ENCODE measurements at regions not wholly inside any gene's neighbourhood (a gene's known extent, or its start where the extent isn't known, plus 50 kb on each side); places are given as distances from the start of the nearest gene placed in this dataset.
"Not testable (repeated sequence)": the region's sequence is repeated elsewhere in the genome, so short reads cannot be mapped to it uniquely, and the experiment has no call there.

- no peaks in the 10 kb centered on the region for H3K36me3 Mint-ChIP-seq
- no peaks in the 10 kb centered on the region for H3K4me1 ChIP-seq
- no peaks in the 10 kb centered on the region for H3K9me3 ChIP-seq (ENCODE audit: low read depth)
- H4K20me1 ChIP-seq (ENCODE audit: low read depth) = peaks cover 4% of the 10 kb centered on the region
- H3K27ac ChIP-seq = no peak overlapping the region
- no peaks in the 10 kb centered on the region for H3K27me3 Mint-ChIP-seq (ENCODE audit: insufficient read depth, low read depth)
- no peaks in the 10 kb centered on the region for H3K27me3 ChIP-seq
- no peaks in the 10 kb centered on the region for H3K36me3 ChIP-seq
- DNase-seq (ENCODE audit: low spot score) = no peak
- no peaks in the 10 kb centered on the region for H3K9me3 Mint-ChIP-seq
- no peak overlapping the region for H3K4me3 ChIP-seq
- no peak overlapping the region for H3K9ac ChIP-seq
- H3K4me3 Mint-ChIP-seq = no peak overlapping the region
- TF ChIP-seq EZH2 (IDR thresholded peaks at IDR 0.05) (no peak), EZH2phosphoT487 (IDR thresholded peaks at IDR 0.05) (no peak)
- TF ChIP-seq, protein P1, sequence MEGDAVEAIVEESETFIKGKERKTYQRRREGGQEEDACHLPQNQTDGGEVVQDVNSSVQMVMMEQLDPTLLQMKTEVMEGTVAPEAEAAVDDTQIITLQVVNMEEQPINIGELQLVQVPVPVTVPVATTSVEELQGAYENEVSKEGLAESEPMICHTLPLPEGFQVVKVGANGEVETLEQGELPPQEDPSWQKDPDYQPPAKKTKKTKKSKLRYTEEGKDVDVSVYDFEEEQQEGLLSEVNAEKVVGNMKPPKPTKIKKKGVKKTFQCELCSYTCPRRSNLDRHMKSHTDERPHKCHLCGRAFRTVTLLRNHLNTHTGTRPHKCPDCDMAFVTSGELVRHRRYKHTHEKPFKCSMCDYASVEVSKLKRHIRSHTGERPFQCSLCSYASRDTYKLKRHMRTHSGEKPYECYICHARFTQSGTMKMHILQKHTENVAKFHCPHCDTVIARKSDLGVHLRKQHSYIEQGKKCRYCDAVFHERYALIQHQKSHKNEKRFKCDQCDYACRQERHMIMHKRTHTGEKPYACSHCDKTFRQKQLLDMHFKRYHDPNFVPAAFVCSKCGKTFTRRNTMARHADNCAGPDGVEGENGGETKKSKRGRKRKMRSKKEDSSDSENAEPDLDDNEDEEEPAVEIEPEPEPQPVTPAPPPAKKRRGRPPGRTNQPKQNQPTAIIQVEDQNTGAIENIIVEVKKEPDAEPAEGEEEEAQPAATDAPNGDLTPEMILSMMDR (IDR thresholded peaks at IDR 0.05) = no peak
- no peak overlapping the region for H3K4me2 ChIP-seq
- H3K4me1 Mint-ChIP-seq = no peaks in the 10 kb centered on the region
- no peaks in the 10 kb centered on the region for H3F3A ChIP-seq (ENCODE audit: low read depth)
- no peak overlapping the region for H3K27ac Mint-ChIP-seq
- H2AFZ ChIP-seq (replicated peaks) = no peak overlapping the region
- no peaks in the 10 kb centered on the region for H3K79me2 ChIP-seq (ENCODE audit: low read depth)
Observed at GRCh38 chr2:117614823-117615534, 199.5 kb upstream of the DDX18 start.

DNA sequence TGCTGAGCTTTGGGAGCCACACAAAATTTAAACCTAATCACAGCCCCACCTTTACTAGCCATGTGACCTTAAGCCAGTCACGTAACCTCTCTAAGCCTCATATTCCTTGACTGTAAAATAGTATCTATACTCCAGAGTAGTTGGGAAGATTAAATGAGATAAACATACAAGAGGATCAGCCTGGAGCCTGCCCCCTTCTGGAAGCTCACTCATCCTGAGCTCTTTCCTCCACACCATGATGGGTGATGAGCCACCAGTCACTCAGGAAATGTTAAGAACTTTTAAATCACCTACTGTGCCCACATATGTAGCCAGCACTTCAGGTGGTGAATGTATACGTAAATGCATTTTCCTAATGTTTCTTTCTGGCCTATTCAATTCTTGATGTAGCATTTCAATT lies 195.9 kb upstream of the DDX18 start:
- Mint-ChIP-seq H3K4me3 (no peak overlapping the region), H3K36me3 (peaks cover 2% of the 10 kb centered on the region), H3K4me1 (peaks cover 10% of the 10 kb centered on the region), H3K27ac (no peak overlapping the region), H3K27me3 (ENCODE audit: insufficient read depth, low read depth) (no peaks in the 10 kb centered on the region), H3K9me3 (no peaks in the 10 kb centered on the region)
- Histone ChIP-seq H3K79me2 (ENCODE audit: low read depth) (peaks cover 5% of the 10 kb centered on the region), H3F3A (ENCODE audit: low read depth) (no peaks in the 10 kb centered on the region), H3K27ac (no peak overlapping the region), H3K27me3 (no peaks in the 10 kb centered on the region), H3K9me3 (ENCODE audit: low read depth) (no peaks in the 10 kb centered on the region), H3K4me1 (no peaks in the 10 kb centered on the region), H3K36me3 (no peaks in the 10 kb centered on the region), H3K4me3 (no peak overlapping the region), H2AFZ (replicated peaks) (no peak overlapping the region), H3K4me2 (no peak overlapping the region), H3K9ac (no peak overlapping the region), H4K20me1 (ENCODE audit: low read depth) (peaks cover 4% of the 10 kb centered on the region)
- DNase-seq (ENCODE audit: low spot score) = no peak
- TF ChIP-seq, protein P1 (IDR thresholded peaks at IDR 0.05) = no peak
- no peak for TF ChIP-seq EZH2 (IDR thresholded peaks at IDR 0.05)

- H3K36me3 Mint-ChIP-seq = peaks cover 2% of the 10 kb centered on the region
- Histone ChIP-seq H3K9ac (no peak overlapping the region), H3K4me3 (peak overlapping the region; percentile 53), H2AFZ (replicated peaks) (no peak overlapping the region), H3K4me2 (peak overlapping the region; percentile 65), H4K20me1 (ENCODE audit: low read depth) (no peaks in the 10 kb centered on the region), H3K27me3 (no peaks in the 10 kb centered on the region), H3K36me3 (no peaks in the 10 kb centered on the region), H3F3A (ENCODE audit: low read depth) (no peaks in the 10 kb centered on the region), H3K9me3 (ENCODE audit: low read depth) (no peaks in the 10 kb centered on the region), H3K27ac (no peak overlapping the region), H3K4me1 (no peaks in the 10 kb centered on the region), H3K79me2 (ENCODE audit: low read depth) (peaks cover 5% of the 10 kb centered on the region)
- no peaks in the 10 kb centered on the region for H3K27me3 Mint-ChIP-seq (ENCODE audit: insufficient read depth, low read depth)
- TF ChIP-seq EZH2phosphoT487 (IDR thresholded peaks at IDR 0.05) (no peak), EZH2 (IDR thresholded peaks at IDR 0.05) (no peak)
- TF ChIP-seq, protein P1 (IDR thresholded peaks at IDR 0.05) = no peak
- no peak overlapping the region for H3K27ac Mint-ChIP-seq
- no peak for DNase-seq (ENCODE audit: low spot score)
- peak overlapping the region; percentile 13 for H3K4me3 Mint-ChIP-seq
- H3K4me1 Mint-ChIP-seq = peaks cover 10% of the 10 kb centered on the region
- H3K9me3 Mint-ChIP-seq = no peaks in the 10 kb centered on the region
Observed at GRCh38 chr2:117621326-117621725, 193.2 kb upstream of the DDX18 start.

- Mint-ChIP-seq H3K27ac (peak overlapping the region; percentile 96), H3K4me3 (peak overlapping the region; percentile 85)
- not testable (repeated sequence) for H3K27me3 Mint-ChIP-seq (ENCODE audit: insufficient read depth, low read depth); H3K4me1 ChIP-seq; DNase-seq (ENCODE audit: low spot score); H4K20me1 ChIP-seq (ENCODE audit: low read depth); H3K27ac ChIP-seq; H3K36me3 Mint-ChIP-seq; H3K9ac ChIP-seq; H3F3A ChIP-seq (ENCODE audit: low read depth); H3K4me1 Mint-ChIP-seq; H3K27me3 ChIP-seq; H3K79me2 ChIP-seq (ENCODE audit: low read depth); H3K9me3 Mint-ChIP-seq; H3K36me3 ChIP-seq; H3K9me3 ChIP-seq (ENCODE audit: low read depth)
- Histone ChIP-seq H2AFZ (replicated peaks) (peak overlapping the region; percentile 70), H3K4me2 (peak overlapping the region; percentile 65), H3K4me3 (peak overlapping the region; percentile 53)
Observed at GRCh38 chr2:117623175-117623574, 191.3 kb upstream of the DDX18 start.

Measured in neural progenitor cell (in vitro differentiated cells).